ENCODE measurements at regions not wholly inside any gene's neighbourhood (a gene's known extent, or its start where the extent isn't known, plus 50 kb on each side); places are given as distances from the start of the nearest gene placed in this dataset.

GRCh38 chr15:46853600-46853999 lies 863.7 kb upstream of the SEMA6D start:
- no peak for TF ChIP-seq CTCF (IDR thresholded peaks at IDR 0.05; ENCODE audit: low read depth, low read length, poor library complexity, severe bottlenecking)
- TF ChIP-seq EZH2phosphoT487 (IDR thresholded peaks at IDR 0.05; ENCODE audit: borderline replicate concordance, low read length): no peak
